HG03378 (cell line): ENCODE measurements at regions not wholly inside any gene's neighbourhood (a gene's known extent, or its start where the extent isn't known, plus 50 kb on each side); places are given as distances from the start of the nearest gene placed in this dataset.
A peak's percentile ranks its signal among the peaks of the same experiment; 100 is the strongest.

Experiments used
- ATAC-seq: cut with Tn5 transposase; IDR thresholded peaks from one replicate; pipeline ENCODE4 v1.9.1; 2021; ENCODE audit warnings: mild to moderate bottlenecking, moderate library complexity; ENCODE audit not compliant: unreplicated experiment

- ATAC-seq, result no peak
Measured at GRCh38 chrX:45714866-45715265, 514.2 kb upstream of the DIPK2B start.

GRCh38 chrX:45712067-45712466, 511.4 kb upstream of the DIPK2B start:
- no peak for ATAC-seq

GRCh38 chrX:45711231-45711630, 510.6 kb upstream of the DIPK2B start:
- no peak for ATAC-seq

- ATAC-seq, result peak; percentile 79
Measured at GRCh38 chrX:45710081-45710801, 509.6 kb upstream of the DIPK2B start.

GRCh38 chrX:45709381-45709780, 508.7 kb upstream of the DIPK2B start:
- no peak for ATAC-seq

- no peak for ATAC-seq
Measured at GRCh38 chrX:45699158-45699557, 498.5 kb upstream of the DIPK2B start.

GRCh38 chrX:45697591-45697990, 496.9 kb upstream of the DIPK2B start:
- ATAC-seq, result no peak

- ATAC-seq, result no peak
Measured at GRCh38 chrX:45696736-45697135, 496.1 kb upstream of the DIPK2B start.

- ATAC-seq, result no peak
Measured at GRCh38 chrX:45689971-45690370, 489.3 kb upstream of the DIPK2B start.

GRCh38 chrX:45683914-45684313, 483.2 kb upstream of the DIPK2B start:
- ATAC-seq, result no peak

- ATAC-seq, result no peak
Measured at GRCh38 chrX:45681891-45682290, 481.2 kb upstream of the DIPK2B start.

- no peak for ATAC-seq
Measured at GRCh38 chrX:45669715-45670340, 469.2 kb upstream of the DIPK2B start.

GRCh38 chrX:45668686-45669443, 468.2 kb upstream of the DIPK2B start:
- no peak for ATAC-seq

GRCh38 chrX:45667666-45668065, 467.0 kb upstream of the DIPK2B start:
- no peak for ATAC-seq

GRCh38 chrX:45664727-45665290, 464.1 kb upstream of the DIPK2B start:
- ATAC-seq, result no peak

GRCh38 chrX:45660477-45660876, 459.8 kb upstream of the DIPK2B start:
- ATAC-seq, result no peak

- ATAC-seq, result no peak
Measured at GRCh38 chrX:45633419-45633818, 432.7 kb upstream of the DIPK2B start.

- ATAC-seq, result no peak
Measured at GRCh38 chrX:45632506-45632905, 431.8 kb upstream of the DIPK2B start.

- ATAC-seq, result no peak
Measured at GRCh38 chrX:45630078-45630477, 429.4 kb upstream of the DIPK2B start.

GRCh38 chrX:45628041-45628440, 427.4 kb upstream of the DIPK2B start:
- ATAC-seq, result no peak

- no peak for ATAC-seq
Measured at GRCh38 chrX:45623266-45623665, 422.6 kb upstream of the DIPK2B start.

GRCh38 chrX:45622538-45622937, 421.9 kb upstream of the DIPK2B start:
- no peak for ATAC-seq
